DMS153 treated with DMSO at 0.1 percent for 48 hours (cell line): ENCODE measurements at regions not wholly inside any gene's neighbourhood (a gene's known extent, or its start where the extent isn't known, plus 50 kb on each side); places are given as distances from the start of the nearest gene placed in this dataset.
A peak's percentile ranks its signal among the peaks of the same experiment; 100 is the strongest.
"Not testable (repeated sequence)": the region's sequence is repeated elsewhere in the genome, so short reads cannot be mapped to it uniquely, and the experiment has no call there.

Source experiments
- DNase-seq: peaks from one replicate; lab custom pipeline; 2025; ENCODE audit not compliant: unreplicated experiment; lab: John Stamatoyannopoulos, UW

- DNase-seq, result not testable (repeated sequence)
Measured at GRCh38 chr6:27827477-27827876, 84.7 kb downstream of the OR2B2 start.

DNA sequence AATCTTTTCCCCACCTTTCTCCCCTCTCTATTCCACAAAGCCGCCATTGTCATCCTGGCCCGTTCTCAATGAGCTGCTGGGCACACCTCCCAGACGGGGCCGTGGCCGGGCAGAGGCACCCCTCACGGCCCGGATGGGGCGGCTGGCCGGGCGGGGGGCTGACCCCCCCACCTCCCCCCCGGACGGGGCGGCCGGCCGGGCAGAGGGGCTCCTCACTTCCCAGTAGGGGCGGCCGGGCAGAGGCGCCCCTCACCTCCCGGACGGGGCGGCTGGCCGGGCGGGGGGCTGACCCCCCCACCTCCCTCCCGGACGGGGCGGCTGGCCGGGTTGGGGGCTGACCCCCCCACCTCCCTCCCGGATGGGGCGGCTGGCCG lies 85.6 kb downstream of the OR2B2 start:
- DNase-seq, result not testable (repeated sequence)

DNA sequence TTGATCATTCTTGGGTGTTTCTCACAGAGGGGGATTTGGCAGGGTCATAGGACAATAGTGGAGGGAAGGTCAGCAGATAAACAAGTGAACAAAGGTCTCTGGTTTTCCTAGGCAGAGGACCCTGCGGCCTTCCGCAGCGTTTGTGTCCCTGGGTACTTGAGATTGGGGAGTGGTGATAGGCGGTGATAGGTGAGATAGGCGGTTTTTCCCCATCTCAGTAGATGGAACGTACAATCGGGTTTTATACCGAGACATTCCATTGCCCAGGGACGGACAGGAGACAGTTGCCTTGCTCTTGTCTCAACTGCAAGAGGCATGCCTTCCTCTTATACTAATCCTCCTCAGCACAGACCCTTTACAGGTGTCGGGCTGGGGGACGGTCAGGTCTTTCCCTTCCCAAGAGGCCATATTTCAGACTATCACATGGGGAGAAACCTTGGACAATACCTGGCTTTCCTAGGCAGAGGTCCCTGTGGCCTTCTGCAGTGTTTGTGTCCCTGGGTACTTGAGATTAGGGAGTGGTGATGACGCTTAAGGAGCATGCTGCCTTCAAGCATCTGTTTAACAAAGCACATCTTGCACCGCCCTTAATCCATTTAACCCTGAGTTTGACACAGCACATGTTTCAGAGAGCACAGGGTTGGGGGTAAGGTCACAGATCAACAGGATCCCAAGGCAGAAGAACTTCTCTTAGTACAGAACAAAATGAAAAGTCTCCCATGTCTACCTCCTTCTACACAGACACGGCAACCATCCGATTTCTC lies 86.2 kb downstream of the OR2B2 start:
- DNase-seq, result not testable (repeated sequence)

DNA sequence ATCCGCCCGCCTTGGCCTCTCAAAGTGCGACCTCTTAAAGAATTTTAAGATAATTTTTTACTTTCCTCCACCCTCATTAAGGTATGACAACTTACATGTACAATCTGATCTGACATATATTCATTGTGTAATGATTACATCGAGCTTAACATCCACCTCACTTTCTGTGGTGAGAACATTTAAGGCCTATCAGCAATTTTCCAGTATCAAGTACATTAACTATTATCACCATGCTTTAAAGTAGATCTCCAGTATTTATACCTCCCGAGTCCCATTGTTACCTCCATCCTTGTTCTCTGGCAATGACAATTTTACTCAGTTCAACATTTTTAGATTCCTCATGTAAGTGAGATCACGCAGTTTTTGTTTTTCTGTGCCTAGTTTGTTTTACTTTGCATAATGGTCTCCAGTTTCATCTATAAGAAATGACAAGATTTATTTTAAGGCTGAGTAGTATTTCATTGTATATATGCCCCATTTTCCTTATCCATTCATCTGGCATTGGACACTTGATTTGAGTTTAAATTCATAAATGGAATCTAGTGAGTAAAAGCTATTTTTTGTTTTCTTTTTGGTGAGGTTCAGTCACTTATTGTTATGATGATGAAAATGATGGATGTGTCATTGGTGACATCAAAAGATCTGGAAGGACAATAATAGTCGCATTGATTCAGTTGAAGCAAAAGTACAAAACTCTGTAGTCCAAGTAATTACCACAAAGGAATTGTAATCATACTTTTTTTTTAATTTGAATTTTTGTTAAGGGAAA lies 87.0 kb downstream of the OR2B2 start:
- DNase-seq, result peak; percentile 34

DNA sequence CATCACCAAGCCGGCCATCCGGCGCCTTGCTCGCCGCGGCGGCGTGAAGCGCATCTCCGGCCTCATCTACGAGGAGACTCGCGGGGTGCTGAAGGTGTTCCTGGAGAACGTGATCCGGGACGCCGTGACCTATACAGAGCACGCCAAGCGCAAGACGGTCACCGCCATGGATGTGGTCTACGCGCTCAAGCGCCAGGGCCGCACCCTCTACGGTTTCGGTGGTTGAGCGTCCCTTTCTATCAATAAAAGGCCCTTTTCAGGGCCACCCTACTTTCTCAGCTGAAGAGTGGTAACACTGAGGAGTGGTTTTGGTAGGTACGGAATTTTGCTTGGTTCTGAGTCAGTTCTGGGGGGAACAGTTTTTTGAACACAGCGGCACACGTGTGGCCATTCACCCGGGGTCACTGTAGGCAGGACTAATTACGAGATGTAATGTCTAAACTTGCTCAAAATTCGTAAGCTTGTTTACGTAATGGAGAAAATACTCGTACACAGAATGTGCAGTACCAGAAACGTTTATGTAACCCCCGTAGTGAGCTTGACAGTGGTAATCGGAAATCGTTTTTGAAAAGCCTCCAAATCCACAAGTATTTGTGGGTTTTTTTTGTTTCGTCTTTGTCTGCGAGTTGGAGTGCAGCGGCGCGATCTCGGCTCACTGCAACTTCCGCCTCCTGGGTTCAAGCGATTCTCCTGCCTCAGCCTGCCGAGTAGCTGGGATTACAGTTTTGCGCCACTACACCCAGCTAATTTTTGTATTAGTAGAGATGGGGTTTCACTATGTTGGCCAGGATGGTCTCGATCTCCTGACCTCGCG lies 87.8 kb downstream of the OR2B2 start:
- not testable (repeated sequence) for DNase-seq

- DNase-seq, result peak; percentile 65
Measured at GRCh38 chr6:27823714-27824210, 88.4 kb downstream of the OR2B2 start.

- no peak for DNase-seq
Measured at GRCh38 chr6:27816906-27817305, 95.3 kb downstream of the OR2B2 start.

GRCh38 chr6:27814665-27815424 lies 97.4 kb downstream of the OR2B2 start:
- DNase-seq, result peak; percentile 82

GRCh38 chr6:27814415-27814664 lies 97.9 kb downstream of the OR2B2 start:
- DNase-seq, result not testable (repeated sequence)

DNA sequence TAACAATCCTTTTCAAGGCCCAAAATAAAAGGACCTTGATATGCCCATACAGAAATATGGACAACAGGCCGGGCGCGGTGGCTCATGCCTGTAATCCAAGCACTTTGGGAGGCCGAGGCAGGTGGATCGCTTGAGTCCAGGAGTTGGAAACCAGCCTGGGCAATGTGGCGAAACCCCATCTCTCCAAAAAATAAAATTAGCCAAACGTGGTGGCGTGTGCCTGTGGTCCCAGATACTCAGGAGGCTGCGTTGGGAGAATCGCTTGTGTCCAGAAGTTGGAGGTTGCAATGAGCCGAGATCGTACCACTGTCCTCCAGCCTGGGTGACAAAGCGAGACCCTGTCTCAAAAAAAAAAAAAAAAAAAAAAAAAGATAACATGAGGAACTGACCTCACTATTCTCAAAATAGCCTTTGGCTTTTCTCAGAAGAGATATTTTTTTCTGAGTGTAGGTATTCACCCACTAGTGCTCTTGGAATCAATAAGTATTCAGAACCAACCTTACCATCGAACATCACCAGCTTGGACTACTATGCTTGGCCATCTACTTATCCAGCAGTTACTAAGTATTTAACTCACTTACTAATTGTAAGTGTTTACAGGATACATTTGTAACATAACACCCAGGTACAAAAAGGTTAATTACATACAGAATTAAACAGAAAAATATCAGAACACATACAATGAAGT lies 99.2 kb downstream of the OR2B2 start:
- DNase-seq, result no peak

DNA sequence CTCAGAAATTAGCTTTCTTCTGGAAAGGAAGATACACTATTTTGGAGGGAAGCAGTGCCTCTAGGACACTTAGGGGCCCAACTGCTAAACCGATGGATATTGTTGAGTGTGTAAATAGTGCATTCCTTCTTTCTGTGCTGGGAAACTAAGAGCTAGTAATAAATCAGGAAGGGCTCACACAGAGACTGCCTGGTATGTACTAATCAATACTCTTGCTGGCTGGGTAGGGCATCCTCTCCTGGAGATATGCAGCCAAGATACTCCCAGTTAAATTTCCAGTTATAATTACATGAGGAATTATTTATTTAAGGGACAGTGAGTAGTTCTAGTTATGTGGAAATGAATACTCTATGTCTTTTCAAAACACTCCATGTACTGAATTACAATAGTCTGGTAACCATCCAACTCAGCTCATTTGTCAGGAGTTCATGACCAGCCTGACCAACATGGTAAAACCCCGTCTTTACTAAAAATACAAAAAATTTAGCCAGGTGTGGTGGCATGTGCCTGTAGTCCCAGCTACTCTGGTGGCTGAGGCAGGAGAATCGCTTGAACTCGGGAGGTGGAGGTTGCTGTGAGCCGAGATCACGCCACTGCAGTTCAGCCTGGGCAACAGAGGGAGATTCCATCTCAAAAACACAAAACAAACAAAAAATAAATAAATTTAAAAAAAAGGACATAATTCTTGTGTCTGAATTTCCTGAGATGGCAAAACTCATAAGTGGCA lies 100.0 kb downstream of the OR2B2 start:
- DNase-seq, result no peak

DNA sequence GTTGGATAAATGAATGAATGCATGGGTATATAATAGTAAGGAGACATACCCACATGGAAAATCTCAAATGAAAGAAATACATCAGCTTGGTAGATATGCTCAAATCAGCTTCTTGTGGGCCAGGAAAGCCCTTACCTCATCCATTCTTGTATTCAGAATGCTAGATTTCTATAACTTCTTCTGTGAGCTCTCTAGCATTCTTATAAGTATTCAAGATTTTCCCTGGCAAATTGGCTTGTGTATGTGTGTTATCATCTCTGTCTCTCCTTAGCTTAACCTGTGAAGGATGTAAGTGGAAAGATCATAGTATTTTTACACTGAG lies 100.8 kb downstream of the OR2B2 start:
- DNase-seq, result no peak

- DNase-seq, result no peak
Measured at GRCh38 chr6:27810768-27811450, 101.3 kb downstream of the OR2B2 start.

DNA sequence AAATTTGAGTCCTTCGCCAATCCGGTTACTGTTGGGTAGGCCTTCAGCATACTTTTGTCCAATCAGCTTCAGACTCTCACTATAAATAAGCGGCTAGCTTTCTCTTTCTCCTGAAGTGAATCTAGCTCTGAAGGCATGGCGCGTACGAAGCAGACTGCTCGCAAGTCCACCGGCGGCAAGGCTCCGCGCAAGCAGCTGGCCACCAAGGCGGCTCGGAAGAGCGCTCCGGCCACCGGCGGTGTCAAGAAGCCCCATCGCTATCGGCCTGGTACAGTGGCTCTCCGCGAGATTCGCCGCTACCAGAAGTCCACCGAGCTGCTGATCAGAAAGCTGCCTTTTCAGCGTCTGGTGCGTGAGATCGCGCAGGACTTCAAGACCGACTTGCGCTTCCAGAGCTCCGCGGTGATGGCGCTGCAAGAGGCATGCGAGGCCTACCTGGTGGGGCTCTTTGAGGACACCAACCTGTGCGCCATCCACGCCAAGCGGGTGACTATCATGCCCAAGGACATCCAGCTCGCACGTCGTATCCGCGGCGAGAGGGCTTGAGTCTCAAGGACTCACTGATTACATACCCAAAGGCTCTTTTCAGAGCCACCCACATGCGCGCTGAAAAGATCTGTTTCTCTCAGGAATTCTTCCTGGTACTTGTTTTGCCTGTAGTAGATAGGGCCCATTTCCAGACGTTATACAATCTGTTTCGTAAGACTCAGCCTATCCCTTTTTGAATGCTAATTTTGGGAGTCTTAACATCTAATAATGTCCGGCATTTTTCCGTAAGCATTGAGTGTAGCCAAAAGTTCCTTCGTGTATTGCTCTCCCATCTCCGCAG lies 102.0 kb downstream of the OR2B2 start:
- peak; percentile 95 for DNase-seq

DNA sequence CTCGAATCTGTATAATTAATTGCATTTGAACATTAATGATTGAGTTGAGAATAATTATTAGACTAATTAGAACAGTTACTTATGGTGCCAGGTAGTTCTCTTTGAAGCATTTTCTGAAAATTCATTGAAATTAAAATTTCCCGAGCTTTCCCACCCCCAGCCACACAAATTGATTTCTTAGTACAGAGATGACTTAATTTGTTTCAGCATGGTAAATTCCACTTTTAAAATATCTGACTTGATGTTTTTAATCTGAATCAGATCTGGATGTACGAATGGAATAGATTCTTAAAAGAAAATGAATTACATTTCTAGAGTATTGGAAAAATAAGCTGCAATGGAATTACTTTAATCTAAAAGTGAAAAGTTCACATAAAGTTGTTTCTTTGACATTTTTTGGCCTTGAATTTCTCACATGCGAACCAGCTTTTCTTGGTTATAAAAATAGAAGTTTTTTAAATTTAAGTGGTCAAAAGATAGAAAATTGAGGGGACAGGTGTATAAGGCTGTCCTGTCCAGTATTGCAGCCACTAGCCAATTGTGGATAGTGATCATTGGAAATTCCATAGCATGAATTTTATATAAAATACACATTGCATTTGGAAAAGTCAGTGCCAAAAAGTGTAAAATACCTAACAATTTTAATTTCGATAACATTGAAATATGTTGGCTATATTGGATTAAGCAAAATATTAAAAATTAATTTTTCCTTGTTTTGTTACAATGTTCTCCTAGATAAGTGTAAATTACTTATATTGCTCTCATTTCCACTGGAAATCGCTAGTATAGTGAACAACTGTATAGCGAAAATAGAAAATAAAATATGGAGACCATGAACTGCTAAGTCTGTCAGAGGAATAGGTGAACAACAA lies 102.9 kb downstream of the OR2B2 start:
- DNase-seq, result no peak

DNA sequence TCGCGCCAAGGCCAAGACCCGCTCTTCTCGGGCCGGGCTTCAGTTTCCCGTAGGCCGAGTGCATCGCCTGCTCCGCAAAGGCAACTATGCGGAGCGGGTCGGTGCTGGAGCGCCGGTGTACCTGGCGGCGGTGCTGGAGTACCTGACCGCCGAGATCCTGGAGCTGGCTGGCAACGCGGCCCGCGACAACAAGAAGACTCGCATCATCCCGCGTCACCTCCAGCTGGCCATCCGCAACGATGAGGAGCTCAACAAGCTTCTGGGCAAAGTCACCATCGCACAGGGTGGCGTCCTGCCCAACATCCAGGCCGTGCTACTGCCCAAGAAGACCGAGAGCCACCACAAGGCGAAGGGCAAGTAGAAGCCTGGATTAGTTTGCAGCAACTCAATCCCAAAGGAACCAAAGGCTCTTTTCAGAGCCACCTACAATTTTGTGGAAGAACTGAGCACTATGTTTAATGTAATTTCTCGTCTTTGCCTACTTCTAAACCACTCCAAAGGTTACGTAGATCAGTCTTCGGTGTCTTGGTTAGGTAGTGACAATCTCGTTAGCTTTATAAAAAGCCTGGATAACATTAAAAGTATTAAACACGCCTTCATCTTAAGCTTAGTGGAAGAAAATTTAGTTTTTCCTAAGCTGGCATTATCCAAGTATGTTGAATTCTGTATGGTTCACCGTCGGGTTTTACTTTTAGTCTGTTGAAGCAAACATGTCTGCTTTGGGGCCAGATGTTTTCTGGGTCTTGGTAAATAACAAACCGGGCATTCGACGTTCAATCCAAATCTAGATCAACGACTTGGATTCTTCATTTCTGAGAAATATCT lies 103.7 kb downstream of the OR2B2 start:
- not testable (repeated sequence) for DNase-seq
